ENCODE measurements at regions not wholly inside any gene's neighbourhood (a gene's known extent, or its start where the extent isn't known, plus 50 kb on each side); places are given as distances from the start of the nearest gene placed in this dataset.

- Histone ChIP-seq H3K27ac (no peak overlapping the region), H3K27me3 (no peaks in the 10 kb centered on the region), H3K36me3 (no peaks in the 10 kb centered on the region), H3K9me3 (no peaks in the 10 kb centered on the region), H3K4me3 (no peak overlapping the region), H3K4me1 (no peaks in the 10 kb centered on the region)
- TF ChIP-seq CTCF (IDR thresholded peaks at IDR 0.05): no peak
- no peak for TF ChIP-seq POLR2A (IDR thresholded peaks at IDR 0.05)
- intact Hi-C loops (cut with DNase I; ENCODE audit: low total_unique reads): no loop called here
- DNase-seq: no peak
These were observed 228.8 kb upstream of the RGMA start for GRCh38 chr15:93317772-93318171.

- Histone ChIP-seq H3K27ac (no peak overlapping the region), H3K4me1 (no peaks in the 10 kb centered on the region), H3K4me3 (no peak overlapping the region), H3K36me3 (no peaks in the 10 kb centered on the region), H3K9me3 (no peaks in the 10 kb centered on the region), H3K27me3 (no peaks in the 10 kb centered on the region)
- intact Hi-C loops (cut with DNase I; ENCODE audit: low total_unique reads): no loop called here
- TF ChIP-seq POLR2A (IDR thresholded peaks at IDR 0.05) (no peak), CTCF (IDR thresholded peaks at IDR 0.05) (no peak)
- no peak for DNase-seq
These were observed 225.2 kb upstream of the RGMA start for GRCh38 chr15:93314245-93314644.

- no peaks in the 10 kb centered on the region for H3K4me1 ChIP-seq
- H3K27ac ChIP-seq: no peak overlapping the region
- TF ChIP-seq CTCF (IDR thresholded peaks at IDR 0.05) (no peak), POLR2A (IDR thresholded peaks at IDR 0.05) (no peak)
- no peak for DNase-seq
- intact Hi-C loops (cut with DNase I; ENCODE audit: low total_unique reads): no loop called here
- no peaks in the 10 kb centered on the region for H3K27me3 ChIP-seq
- no peaks in the 10 kb centered on the region for H3K36me3 ChIP-seq
- no peak overlapping the region for H3K4me3 ChIP-seq
- H3K9me3 ChIP-seq: no peaks in the 10 kb centered on the region
These were observed 224.0 kb upstream of the RGMA start for GRCh38 chr15:93312891-93313486.

- intact Hi-C loops (cut with DNase I; ENCODE audit: low total_unique reads): no loop called here
- DNase-seq: no peak
- Histone ChIP-seq H3K4me3 (no peak overlapping the region), H3K27ac (no peak overlapping the region), H3K4me1 (no peaks in the 10 kb centered on the region), H3K36me3 (no peaks in the 10 kb centered on the region), H3K9me3 (no peaks in the 10 kb centered on the region), H3K27me3 (no peaks in the 10 kb centered on the region)
- TF ChIP-seq POLR2A (IDR thresholded peaks at IDR 0.05) (no peak), CTCF (IDR thresholded peaks at IDR 0.05) (no peak)
These were observed 222.6 kb upstream of the RGMA start for GRCh38 chr15:93311620-93312019.

GRCh38 chr15:93308026-93308690 lies 219.1 kb upstream of the RGMA start:
- no peak overlapping the region for H3K27ac ChIP-seq
- TF ChIP-seq CTCF (IDR thresholded peaks at IDR 0.05) (no peak), POLR2A (IDR thresholded peaks at IDR 0.05) (no peak)
- no peaks in the 10 kb centered on the region for H3K9me3 ChIP-seq
- DNase-seq: no peak
- no peaks in the 10 kb centered on the region for H3K27me3 ChIP-seq
- no peak overlapping the region for H3K4me3 ChIP-seq
- no peaks in the 10 kb centered on the region for H3K36me3 ChIP-seq
- intact Hi-C loops (cut with DNase I; ENCODE audit: low total_unique reads): no loop called here
- H3K4me1 ChIP-seq: no peaks in the 10 kb centered on the region

All from uterus (tissue), 3 donors.